GM21515 (cell line): ENCODE measurements at regions not wholly inside any gene's neighbourhood (a gene's known extent, or its start where the extent isn't known, plus 50 kb on each side); places are given as distances from the start of the nearest gene placed in this dataset.

Experiments
- ATAC-seq: cut with Tn5 transposase; IDR thresholded peaks from one replicate; pipeline ENCODE4 v1.9.1; 2021; ENCODE audit not compliant: unreplicated experiment

DNA sequence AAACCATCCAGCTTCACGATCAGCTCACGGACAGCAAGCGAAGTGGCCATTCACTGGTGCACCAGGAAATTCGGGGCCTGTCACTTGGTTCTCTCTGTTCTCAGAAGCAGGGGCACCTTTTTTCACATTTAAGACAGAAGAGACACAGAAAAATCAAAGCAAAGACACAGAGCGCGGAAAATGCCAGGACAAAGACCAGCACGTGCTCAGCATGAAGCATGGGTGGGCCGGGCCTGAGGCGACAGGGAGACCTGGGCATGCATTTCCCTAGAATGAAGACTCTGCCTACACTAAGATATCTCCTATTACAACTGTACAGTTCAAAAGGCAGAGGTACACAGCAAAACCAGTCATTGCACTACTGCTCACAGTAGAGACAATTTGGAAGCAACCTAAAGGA is 117.4 kb upstream of the ID2 start:
- no peak for ATAC-seq

GRCh38 chr2:8565399-8566154 is 116.3 kb upstream of the ID2 start:
- no peak for ATAC-seq

GRCh38 chr2:8566155-8566670 is 115.6 kb upstream of the ID2 start:
- ATAC-seq: no peak

GRCh38 chr2:8566774-8567468 is 114.9 kb upstream of the ID2 start:
- ATAC-seq: no peak

- no peak for ATAC-seq
Measured at GRCh38 chr2:8567469-8568260, 114.2 kb upstream of the ID2 start.

DNA sequence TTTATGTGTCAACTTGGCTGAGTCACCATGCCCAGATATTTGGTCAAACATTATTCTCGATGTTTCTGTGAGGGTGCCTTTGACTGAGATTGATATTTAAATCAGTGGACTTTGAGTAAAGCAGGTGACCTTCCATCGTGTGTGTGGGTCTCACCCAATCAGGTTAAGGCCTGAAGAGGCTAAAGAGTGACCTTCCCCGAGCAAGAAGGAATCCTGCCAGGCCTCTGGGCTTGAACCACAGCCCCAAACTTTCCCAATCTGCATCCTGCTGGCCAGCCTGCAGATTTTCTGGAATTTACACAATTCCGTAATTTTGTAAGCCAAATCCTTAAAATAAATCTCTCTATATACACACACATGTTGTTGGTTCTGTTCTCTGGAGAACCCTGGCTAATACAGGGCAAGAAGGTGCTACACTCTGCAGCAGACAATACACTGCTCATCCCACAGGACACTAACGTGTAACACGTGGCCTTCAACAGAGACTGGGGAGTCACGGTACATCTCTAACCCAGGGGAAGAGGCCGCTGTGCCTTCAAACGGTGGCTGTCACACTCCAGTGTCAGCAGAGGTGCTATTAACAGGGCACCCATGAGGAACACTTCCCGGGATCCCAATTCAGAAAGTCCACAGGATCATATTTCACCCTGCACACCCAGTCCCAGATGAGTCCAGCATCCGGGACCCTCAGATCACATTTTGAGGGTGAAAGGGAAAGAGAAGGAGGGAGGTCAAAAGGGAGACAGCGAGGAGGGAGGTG is 113.1 kb upstream of the ID2 start:
- no peak for ATAC-seq

GRCh38 chr2:8569332-8569930 is 112.4 kb upstream of the ID2 start:
- no peak for ATAC-seq

DNA sequence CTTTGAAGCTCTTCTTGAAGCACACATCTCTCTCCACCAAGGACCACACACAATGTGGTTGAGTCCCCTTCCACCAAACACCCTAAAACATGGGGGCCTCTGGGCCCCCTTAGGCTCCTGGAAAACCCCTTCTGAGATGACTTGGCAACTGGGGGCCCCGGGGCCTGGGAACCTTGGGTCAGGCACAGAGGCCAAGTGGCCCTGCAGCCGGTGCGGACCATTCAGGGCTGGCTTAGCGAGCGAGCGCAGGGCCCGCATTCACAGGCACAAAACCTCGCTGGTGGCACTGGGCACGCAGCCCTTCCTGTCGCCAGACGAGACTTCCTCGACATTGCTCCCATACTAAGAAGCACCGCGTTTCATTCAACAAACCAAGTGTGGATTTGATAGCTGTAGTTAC is 111.2 kb upstream of the ID2 start:
- ATAC-seq: no peak

DNA sequence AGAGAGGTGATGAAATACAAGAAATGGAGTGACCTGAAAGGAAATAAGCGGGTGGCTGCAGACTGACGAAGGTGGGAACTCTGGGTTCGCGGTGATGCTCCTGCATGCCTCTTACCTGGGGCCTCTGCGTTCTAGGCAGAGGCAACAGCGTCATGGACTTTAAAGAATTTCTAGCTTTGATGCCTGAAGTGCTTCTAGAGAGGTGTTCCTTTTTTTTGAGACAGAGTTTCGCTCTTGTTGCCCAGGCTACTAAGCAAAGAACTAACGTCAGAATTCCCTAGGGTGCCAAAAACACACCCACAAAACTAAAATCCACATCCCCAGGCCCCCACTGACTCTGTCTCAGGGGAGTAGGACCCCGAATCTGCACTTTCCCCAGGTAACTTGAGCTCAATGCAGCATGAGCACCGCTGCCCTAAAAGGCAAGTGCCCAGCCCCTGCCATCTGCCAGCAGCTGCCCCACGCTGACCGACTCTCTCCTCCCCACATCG is 110.5 kb upstream of the ID2 start:
- ATAC-seq: no peak

DNA sequence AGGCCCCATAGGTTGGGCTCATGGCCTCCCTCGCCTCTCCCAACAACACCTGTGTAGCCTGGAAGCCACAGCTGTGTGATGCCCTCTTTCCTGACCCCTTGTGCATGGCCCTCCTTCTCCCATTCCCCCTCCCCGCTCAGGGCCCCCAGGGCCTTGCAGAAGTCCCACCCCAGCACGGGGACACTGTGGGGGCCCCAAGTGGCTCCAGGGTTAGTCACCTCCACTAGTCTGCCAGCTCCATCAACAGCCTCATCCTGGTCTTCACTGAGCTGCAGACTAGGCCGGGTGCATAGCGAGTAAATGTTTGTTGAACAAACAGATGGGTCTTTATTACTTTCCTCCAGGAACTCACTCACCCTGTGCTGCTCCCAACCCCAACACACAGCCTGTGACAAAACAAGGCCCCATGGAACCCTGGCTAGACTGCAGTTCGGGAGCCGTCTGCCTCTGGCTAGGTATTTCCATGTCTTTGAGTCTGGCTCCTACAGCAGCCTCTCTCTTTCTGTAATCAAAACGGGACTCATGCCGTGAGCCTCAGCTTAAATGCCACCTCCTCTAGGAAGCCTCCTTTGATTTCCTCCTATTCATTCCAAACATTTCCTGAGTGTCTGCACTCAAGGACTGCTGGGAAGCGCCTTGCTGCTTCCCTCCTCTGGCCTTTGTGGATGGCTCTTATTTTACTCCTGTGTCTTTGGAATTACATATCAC is 109.9 kb upstream of the ID2 start:
- no peak for ATAC-seq

GRCh38 chr2:8572712-8573233 is 109.1 kb upstream of the ID2 start:
- ATAC-seq: no peak

DNA sequence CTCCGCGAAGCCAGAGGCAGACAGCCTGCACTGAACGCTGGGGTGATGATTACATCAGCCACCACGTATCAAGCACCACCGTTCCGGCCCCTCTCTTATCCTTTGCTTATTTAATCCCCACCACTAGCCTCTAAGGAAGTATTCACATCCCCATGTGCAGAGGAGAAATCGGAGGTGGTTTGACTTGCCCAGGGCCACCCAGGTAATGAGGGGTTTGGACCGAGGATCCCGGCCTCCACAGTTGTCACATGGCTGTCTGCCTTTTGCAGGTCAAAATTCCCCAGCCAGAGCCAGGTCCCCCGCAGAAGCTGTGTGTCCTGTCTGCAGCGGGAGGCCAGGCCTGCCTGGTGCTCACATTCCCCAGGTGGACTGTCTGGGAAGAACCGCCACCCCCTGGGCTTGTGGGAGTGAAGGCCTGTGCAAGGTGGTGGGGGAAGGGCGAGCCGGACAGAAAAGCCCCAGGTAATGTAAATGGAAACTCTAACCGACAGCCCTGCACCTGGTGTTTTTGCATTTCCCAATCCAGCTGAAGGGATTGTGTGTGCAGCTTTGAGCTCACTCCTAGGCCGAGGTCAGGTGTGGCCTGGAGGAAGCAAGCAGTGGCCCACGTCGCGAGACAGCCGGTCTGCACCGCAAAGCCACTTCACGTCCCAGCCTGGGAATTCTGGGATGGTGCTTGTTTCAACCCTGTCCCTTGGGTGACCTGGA is 108.5 kb upstream of the ID2 start:
- ATAC-seq: no peak

- ATAC-seq: no peak
Measured at GRCh38 chr2:8573942-8574195, 108.0 kb upstream of the ID2 start.

- ATAC-seq: peak; percentile 49
Measured at GRCh38 chr2:8574196-8575037, 107.4 kb upstream of the ID2 start.

- ATAC-seq: peak; percentile 39
Measured at GRCh38 chr2:8575038-8575833, 106.6 kb upstream of the ID2 start.

GRCh38 chr2:8575834-8576423 is 105.9 kb upstream of the ID2 start:
- ATAC-seq: no peak

DNA sequence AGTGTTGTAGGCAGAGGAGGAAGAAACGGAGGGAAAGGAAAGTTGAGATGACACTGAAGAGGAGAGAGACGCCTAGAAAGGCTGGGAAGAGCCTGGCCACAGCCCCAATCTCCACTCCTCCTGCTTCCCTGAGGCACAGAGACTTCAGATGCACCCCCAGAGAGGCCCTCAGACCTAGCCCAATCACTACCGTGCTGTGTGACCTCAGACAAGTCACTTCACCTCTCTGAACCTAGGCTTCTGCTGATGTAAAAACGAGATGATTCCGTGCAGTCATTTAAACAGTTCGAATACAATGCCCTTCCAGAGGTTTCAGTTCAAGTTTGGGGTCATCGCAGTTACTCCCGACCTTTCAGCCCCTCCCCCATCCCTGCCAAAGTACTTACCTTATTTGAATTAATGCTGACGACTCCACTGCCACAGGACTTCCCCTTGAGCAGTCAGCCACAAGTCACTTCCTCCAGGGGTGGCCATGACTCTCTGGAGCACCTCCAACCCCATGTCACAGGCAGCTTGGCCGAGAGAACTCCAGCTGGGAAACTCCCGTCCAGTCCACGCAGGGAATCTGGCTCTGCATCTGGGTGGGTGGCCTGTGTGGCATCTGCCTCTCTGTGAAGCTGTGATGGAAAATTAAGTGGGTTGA is 105.2 kb upstream of the ID2 start:
- ATAC-seq: peak; percentile 43
